ENCODE measurements at regions not wholly inside any gene's neighbourhood (a gene's known extent, or its start where the extent isn't known, plus 50 kb on each side); places are given as distances from the start of the nearest gene placed in this dataset.

DNA sequence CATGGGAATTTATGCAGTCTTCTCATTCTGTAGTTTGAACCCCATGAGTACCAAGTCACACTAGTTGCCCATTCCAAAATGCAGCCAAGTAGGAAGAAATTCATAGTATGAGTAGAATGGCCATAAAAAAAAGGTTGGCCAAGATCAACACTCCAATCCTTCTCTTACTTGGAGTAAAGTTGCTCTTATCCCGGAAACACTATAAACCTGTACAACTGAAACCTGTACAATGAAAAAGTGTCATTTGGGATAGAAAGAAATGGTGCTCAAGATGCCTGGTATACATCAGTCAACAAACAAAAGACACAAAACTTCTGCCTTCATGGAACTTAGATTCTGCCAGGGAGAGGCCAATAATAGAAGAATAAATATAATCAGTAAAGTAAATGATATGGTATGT is 325.0 kb downstream of the NFIB start:
- DNase-seq = no peak

- DNase-seq = no peak
Observed at GRCh38 chr9:13983607-13984006, 330.3 kb downstream of the NFIB start.

DNA sequence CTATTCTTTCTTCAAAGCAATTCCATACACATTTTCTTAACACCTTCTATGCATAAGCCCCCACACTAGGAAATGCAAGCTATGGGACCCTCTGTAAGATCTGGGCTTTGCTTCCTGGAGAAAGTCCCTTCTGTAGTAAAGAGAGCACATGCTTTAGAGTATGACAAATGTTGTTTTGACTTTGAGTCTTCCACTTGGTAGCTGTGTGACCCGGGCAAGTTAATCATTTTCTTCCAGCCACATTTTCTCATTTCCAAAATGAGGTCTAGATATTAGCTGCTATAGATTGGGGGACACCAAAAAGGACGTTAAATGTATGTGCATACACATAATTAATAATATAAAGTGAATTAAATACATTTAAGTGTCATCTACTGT is 334.0 kb downstream of the NFIB start:
- DNase-seq = no peak

DNA sequence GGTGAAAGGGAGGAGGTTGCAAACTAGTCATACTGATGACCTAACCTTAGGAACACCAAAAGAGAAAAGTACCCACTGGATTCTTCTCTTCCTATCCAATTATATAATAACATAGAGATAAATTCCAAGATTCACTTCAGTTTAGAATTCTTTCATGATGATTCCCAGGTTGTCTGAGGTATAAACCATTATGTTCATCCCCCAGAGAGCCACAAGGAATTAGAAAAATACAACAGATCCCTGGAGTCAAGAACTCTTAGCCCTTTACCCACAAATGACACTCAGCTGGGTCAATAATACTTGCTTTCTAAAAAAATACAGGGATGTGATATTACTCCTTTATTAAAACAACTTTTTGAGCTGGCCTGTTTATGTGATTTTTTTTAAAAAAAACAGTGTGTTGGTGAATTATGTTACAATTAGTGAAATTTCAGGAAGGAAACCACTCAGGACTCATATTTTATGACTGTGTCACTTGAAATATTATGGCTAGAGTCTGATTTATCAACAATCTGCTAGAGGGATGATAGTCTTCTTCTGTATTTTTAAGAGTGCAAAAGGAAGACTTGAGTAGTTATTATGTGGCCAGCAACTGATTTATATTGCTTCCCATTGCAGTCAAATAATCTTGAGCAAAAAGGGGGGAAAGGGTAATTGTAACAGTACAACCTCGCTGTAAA is 338.2 kb downstream of the NFIB start:
- DNase-seq = no peak

- DNase-seq = no peak
Observed at GRCh38 chr9:13974891-13975290, 339.1 kb downstream of the NFIB start.

GRCh38 chr9:13971966-13972655 is 341.8 kb downstream of the NFIB start:
- DNase-seq = no peak

DNA sequence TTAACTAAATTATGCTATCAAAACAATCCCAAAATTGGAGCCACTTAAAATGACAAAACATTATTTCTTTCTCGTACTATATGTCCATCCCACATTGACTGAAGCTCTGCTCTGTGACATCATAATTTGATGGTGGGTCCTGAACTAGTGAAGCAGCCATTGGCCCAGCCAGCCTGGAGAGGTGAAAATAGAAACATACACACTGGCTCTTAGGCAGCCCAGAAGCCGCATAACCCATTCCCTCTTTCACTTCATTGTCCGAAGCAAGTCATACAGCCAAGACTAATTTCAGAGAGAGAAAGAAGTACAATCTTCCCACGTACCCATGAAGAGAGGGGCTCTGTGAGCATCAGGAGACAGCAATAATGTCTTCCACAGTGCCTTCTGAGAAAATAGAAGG is 342.5 kb downstream of the NFIB start:
- DNase-seq = no peak

DNA sequence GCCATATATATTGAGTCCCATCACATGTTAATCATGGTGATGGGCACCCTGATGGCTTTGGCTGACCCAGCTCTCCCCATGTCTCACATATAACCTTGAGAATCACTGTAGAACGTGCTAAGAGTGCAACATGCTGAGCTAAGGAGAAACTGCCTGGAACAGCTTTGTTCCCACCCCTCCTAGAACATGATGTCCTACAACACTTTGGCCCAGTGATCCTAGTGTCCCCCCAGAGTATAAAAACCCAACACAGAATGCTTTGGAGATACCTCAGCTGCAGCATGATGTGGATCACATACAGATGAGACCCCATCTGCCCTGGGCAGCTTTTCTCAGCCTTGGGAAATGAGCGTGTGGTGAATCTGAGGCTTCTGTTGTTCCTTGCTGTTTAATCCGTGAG is 343.5 kb downstream of the NFIB start:
- DNase-seq = no peak

DNA sequence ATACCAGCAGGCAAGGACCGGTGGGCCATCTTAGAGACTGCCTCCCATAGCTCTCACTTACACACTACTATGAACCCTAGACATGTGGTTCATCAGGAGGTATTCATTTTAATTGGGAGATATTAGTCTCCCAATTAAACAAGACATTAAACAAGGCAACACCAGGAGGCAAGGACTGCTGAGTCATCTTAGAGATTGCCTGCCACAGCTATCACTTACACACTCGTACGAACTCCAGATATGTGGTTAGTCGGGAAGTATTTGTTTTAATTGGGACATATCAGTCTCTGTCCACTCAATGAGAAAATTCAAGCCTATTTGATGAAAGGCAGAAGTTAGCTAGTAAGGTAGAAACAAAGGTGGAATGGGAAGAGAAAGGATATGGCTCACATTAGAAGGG is 343.9 kb downstream of the NFIB start:
- no peak for DNase-seq

GRCh38 chr9:13967438-13967837 is 346.5 kb downstream of the NFIB start:
- no peak for DNase-seq

DNA sequence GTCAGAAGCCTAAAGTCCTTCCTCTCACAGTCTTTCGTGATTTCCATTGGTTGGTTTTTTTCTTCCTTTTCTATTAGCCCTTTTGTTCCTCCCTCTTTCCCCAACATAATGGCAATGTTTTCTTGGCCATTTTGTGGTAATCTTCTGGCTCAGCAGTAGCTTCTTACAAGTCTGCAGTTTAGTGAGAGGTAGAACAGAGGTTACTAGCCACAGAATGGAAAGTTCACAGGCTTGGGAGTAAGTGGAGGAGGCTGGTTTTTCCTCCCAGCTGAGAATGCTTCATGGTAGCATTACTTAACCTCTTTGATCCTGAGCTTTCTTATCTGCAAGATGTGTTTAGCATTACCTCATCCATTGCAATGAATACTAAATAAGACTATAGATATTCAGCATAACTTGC is 346.9 kb downstream of the NFIB start:
- no peak for DNase-seq

DNA sequence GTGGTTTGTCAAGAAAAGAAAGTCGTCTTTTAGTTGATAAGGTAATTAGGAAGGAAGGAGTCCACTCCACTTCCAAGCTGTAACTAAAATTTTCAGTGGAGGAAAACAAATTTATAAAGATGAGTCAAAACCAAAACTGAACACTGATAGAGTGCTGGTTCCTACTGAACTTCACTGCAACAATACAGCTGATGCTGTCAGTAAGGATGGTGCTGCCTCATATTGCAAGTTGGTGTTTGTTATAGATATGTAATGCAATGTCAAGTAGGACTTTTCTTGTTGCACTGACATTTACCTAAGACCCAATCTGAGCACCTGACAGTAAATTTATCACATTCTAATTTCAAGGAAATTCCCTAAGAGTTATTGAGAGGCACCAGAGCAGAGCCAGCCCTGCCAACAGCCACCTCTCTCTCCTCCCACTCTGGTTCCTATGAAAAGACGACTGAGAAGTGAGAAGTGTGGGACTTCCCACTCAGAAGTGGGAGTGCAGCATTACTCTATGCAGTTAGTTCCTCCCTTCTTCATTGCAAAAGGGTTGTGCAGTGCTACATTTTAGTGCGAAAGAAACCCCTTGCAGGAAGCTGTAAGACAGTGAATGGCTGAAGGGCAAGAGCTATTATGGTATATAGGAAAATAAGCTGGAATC is 350.8 kb downstream of the NFIB start:
- no peak for DNase-seq

DNA sequence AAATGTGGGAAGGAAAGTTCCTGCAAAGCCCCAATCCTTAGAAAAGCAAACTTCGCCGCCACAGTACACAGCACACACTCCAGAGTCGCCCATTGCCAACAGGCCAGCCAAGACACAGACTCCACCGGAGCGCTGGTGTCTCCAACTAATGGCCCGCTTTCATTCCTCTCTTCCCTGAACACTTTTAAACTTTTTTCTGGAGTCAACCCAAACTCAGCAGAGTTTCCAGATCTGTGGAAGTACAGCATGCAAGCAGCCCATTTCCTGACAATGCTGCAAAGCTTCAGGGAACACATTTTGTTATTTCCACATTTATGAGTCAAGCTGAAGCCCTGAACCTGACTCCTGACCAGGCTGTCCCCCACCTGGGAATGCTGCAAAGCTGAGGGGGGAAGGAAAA is 351.9 kb downstream of the NFIB start:
- no peak for DNase-seq

DNA sequence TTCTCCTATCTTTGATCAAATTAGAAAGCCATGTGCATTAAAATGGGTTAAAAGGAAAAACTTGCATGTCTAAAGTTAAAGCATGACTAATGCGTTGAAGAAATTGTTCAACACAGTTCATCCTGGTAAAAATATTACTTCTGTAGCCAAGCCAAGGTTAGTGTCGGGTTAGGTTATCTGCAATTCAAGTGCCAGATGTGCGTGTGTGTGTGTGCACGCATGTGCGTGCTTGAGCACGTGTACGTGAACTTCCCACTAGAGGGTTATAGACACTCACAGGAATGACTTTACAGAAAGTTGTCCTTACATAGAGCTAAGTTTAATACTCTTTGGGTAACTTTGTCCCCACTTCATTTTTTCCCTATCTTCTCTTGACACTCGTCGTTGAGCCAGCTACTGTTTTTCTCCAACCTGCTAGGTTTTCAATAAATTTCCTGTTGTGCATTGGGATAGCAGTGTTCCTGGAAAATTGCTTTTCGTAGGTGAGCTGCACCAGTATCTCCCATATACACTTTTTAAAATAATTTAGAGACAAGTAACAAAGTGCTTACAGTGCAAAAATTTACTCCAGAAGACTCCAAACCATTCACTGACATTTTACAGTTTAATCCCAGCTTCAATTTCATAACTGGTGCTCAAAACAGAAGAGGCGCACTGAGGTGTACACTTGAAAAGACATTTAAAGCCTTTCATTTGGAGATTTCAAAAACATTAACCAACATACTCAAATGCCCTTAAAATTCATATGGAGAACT is 353.8 kb downstream of the NFIB start:
- no peak for DNase-seq

- DNase-seq = no peak
Observed at GRCh38 chr9:13958672-13959071, 355.3 kb downstream of the NFIB start.

DNA sequence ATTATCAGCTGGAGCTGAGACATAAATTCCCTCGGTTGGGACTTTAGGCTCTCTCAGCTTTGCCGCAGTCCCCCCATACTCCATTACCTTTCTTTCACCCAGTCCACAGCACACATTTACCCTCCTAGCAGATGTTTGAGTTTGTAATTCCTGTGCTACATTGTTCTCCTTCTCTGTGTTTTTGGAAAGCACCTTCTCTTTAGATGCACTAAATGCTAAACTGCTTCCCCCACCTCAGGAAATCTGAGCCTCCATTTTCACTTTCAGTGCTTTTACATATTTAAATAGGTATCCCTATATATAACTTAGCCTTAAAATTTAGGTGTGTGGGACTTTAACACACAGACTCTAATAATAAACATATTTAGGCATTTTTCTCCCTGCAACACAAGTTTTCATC is 356.9 kb downstream of the NFIB start:
- no peak for DNase-seq

DNA sequence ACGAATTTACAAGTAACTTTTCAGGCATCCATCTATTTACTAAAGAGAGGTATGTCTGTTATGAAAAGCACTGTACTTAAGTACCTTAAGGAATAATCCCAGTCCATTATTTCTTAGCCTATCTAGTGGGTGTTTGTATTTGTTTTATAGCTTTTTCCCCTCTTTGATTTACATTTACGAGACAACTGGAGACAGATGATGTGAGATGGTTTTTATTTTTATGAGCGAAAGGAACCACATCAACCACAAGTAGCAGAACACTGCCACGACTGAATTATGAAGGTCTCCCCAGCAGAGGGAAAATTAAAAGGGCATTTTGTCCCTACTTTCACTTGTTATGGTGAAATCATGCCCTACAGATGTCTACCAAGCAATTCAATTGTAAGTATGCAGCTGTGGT is 357.8 kb downstream of the NFIB start:
- no peak for DNase-seq

DNA sequence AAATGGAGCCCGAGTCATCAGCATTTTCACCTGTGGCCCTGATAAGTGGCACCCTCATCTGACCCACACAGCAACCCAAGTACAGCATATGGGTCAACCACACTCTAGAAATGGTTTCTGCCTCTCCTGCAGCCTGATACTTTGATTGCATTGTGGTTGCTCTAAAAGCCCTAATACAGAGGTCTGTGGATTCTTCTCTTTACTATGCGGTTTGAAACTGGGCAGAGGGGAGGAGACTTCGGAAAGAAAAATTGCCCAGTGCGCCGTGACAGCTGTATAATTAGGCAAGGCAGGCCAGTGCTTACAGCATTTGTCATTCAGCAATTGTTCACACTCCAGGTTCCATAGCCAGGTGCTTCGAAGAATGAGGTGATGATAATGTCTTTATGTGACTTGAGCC is 361.0 kb downstream of the NFIB start:
- DNase-seq = no peak

DNA sequence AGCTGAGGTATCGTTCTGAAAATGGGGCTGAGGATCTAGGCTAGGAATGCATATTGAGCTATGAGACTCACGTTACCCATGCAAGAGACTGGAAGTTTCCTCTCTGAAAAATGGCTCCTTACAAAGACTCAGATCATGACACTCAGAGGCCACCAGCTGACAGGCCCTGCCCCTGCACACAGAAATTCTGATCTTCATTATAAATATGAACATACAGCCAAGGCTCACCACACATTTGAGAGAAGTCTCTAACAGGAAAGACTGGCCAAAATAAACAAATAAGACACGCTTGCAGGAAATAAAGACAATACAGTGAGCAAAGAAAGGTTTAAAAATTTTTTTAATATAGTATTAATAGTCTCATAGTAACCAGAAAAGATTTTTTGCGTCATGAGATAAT is 365.9 kb downstream of the NFIB start:
- DNase-seq = no peak

- no peak for DNase-seq
Observed at GRCh38 chr9:13943176-13943575, 370.8 kb downstream of the NFIB start.

DNA sequence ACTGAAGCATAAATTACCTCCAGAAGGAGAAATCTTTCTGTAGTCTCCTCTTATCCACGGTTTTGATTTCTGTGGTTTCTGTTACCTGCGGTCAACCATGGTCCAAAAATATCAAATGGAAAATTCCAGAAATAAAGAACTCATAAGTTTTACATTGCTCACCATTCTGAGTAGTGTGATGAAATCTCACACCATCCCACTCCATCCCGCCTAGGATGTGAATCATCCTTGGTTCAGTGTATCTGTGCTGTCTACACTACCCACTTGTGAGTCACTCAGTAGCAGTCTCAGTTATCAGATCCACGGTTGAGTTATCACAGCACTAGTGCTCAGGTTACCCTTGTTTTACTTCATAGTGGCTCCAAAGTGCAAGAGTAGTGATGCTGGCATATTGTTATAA is 371.2 kb downstream of the NFIB start:
- peak; percentile 37 for DNase-seq

DNA sequence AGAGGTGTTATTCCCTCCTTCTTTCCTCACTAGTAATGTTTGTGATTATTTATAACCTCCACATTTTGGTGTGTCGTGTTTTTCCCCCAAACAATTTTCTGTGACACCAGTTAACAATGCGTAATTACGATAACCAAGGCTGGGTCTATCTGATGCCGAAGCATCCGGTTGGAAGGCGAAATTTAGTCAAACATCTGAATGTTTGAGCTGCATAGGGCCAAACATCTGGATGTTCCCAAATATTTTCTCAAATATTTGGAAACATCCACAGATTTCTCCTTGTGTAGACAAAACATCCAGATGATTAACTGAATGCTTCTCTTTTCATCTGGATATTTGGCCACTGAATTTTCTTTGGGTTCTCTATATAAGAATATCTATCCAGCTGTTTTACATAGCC is 371.7 kb downstream of the NFIB start:
- no peak for DNase-seq

DNA sequence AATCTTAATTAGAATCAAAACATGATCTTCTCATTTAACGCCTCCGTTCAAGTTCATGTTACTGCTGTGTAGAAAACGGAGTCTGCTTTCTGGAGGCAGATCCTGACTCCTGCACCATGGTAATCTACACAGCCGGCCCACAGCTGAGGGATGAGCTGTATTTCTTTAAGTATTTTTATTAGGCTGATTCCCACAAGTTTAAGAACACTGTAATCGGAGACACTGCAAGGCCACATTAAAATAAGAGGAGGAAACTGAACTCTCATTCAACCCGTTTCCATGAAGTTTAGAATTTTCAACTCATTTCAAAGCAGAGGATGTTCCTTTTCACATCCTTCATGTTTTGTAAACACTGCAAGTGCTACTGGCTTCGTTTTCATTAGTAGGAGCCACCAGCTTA is 372.2 kb downstream of the NFIB start:
- no peak for DNase-seq

Data from stimulated activated CD4-positive, alpha-beta T cell treated with anti-CD3 and anti-CD28 coated beads, Interleukin-1b, Interleukin-23, amount 100 ng/mL, for 48 hours (primary cell).